Caco-2 (cell line): ENCODE measurements at regions not wholly inside any gene's neighbourhood (a gene's known extent, or its start where the extent isn't known, plus 50 kb on each side); places are given as distances from the start of the nearest gene placed in this dataset.

ENCODE experiments used
- BruUV-seq: library from RNA; stranded (reverse); fragments of 400-500 nt; replicated peaks from 2 replicates; lab custom pipeline; 2021; lab: Mats Ljungman, UMichigan
- CTCF ChIA-PET: fragments of 300-600 bp; sonication (Branson Sonifier 250); formaldehyde crosslinking; loops from one replicate; lab custom pipeline; 2022; ENCODE audit warnings: antibody characterized with exemption; lab: Charles Lee
- POLR2A ChIA-PET: fragments of 300-600 bp; sonication (Branson Sonifier 250); formaldehyde crosslinking; loops from one replicate; lab custom pipeline; 2022; ENCODE audit warnings: antibody characterized with exemption; lab: Charles Lee
- DNase-seq, 2 experiments: peaks; one replicate each; pipeline versions ENCODE4 v3.0.0 to v3.0.0-alpha.2; 2020 to 2022
- H3K27me3 ChIP-seq: replicated peaks from 2 replicates; pipeline ENCODE4 v1.6.0; 2011; ENCODE audit warnings: low read length; ENCODE audit not compliant: control insufficient read depth, insufficient read depth
- H3K36me3 ChIP-seq: 2 replicates; pipeline ENCODE4 v1.5.1; 2011; ENCODE audit warnings: low read length; ENCODE audit not compliant: control insufficient read depth, insufficient read depth
- H3K4me1 ChIP-seq: fragments of 250-450 bp; sonication (Bioruptor Pico); 2 replicates; pipeline ENCODE4 v1.5.1; 2020; ENCODE audit warnings: mild to moderate bottlenecking
- H3K4me3 ChIP-seq: 2 replicates; pipeline ENCODE4 v1.5.1; 2011; ENCODE audit warnings: low read depth, mild to moderate bottlenecking, control low read depth, low read length
- H3K9me3 ChIP-seq: fragments of 250-450 bp; sonication (Bioruptor Pico); 2 replicates; pipeline ENCODE4 v1.5.1; 2020; ENCODE audit warnings: mild to moderate bottlenecking, moderate library complexity
- H3K27ac Mint-ChIP-seq: one replicate; pipeline ENCODE4 v1.8.0; 2022; ENCODE audit warnings: mixed read lengths; ENCODE audit not compliant: unreplicated experiment
- H3K27me3 Mint-ChIP-seq: one replicate; pipeline ENCODE4 v1.8.0; 2022; ENCODE audit warnings: mixed read lengths; ENCODE audit not compliant: insufficient read depth, unreplicated experiment
- H3K36me3 Mint-ChIP-seq: one replicate; pipeline ENCODE4 v1.8.0; 2022; ENCODE audit warnings: mild to moderate bottlenecking, mixed read lengths; ENCODE audit not compliant: insufficient read depth, unreplicated experiment
- H3K4me1 Mint-ChIP-seq: one replicate; pipeline ENCODE4 v1.8.0; 2022; ENCODE audit warnings: low read depth, mixed read lengths; ENCODE audit not compliant: unreplicated experiment
- H3K4me3 Mint-ChIP-seq: one replicate; pipeline ENCODE4 v1.8.0; 2022; ENCODE audit warnings: mild to moderate bottlenecking, moderate library complexity, mixed read lengths; ENCODE audit not compliant: unreplicated experiment
- H3K9me3 Mint-ChIP-seq: one replicate; pipeline ENCODE4 v1.8.0; 2022; ENCODE audit warnings: mixed read lengths; ENCODE audit not compliant: unreplicated experiment
- intact Hi-C: fragments of 100-400 bp; cut with micrococcal nuclease; formaldehyde crosslinking; loops from one replicate; pipeline ENCODE4 v1.10.0; 2022; ENCODE audit not compliant: unreplicated experiment
- TF ChIP-seq, protein P1 (sequence below), 2 experiments: fragments of 200-600 bp in 1 of 2; IDR thresholded peaks; 1 replicate in 1 of 2; 2 replicates in 1 of 2; pipeline versions ENCODE4 v1.5.1 to v1.8.0; 2011 to 2022; ENCODE audit warnings: antibody characterized with exemption in 1 of 2, control low read depth in 1 of 2, inconsistent platforms in 1 of 2, low read depth in 1 of 2, low read length in 1 of 2, mild to moderate bottlenecking in 1 of 2, moderate library complexity in 1 of 2; ENCODE audit not compliant: insufficient read depth in 1 of 2, severe bottlenecking in 1 of 2, unreplicated experiment in 1 of 2

DNA sequence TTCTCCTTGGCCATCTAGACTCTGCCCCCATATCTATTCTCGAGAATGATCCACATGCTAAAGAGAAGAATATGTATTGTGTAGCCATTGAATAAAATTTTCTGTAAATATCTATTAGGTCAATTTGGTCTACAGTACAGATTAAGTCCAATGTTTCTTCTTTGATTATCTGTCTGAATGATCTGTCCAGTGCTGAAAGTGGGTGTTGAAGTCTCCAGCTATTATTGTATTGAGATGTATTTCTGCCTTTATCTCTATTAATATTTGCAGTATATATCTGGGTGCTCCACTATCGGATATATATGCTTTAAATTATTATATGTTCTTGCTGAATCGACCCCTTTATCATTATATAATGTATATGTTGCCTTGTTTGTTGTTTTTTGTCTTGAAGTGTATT, 384.9 kb upstream of the ROBO1 start:
- Mint-ChIP-seq H3K27me3 (no peaks in the 10 kb centered on the region), H3K4me3 (no peak overlapping the region)

GRCh38 chr3:80142714-80143113, 374.9 kb upstream of the ROBO1 start:
- Histone ChIP-seq H3K4me3 (no peak overlapping the region), H3K36me3 (no peaks in the 10 kb centered on the region), H3K27me3 (no peaks in the 10 kb centered on the region), H3K9me3 (no peaks in the 10 kb centered on the region), H3K4me1 (no peaks in the 10 kb centered on the region)
- TF ChIP-seq, protein P1, sequence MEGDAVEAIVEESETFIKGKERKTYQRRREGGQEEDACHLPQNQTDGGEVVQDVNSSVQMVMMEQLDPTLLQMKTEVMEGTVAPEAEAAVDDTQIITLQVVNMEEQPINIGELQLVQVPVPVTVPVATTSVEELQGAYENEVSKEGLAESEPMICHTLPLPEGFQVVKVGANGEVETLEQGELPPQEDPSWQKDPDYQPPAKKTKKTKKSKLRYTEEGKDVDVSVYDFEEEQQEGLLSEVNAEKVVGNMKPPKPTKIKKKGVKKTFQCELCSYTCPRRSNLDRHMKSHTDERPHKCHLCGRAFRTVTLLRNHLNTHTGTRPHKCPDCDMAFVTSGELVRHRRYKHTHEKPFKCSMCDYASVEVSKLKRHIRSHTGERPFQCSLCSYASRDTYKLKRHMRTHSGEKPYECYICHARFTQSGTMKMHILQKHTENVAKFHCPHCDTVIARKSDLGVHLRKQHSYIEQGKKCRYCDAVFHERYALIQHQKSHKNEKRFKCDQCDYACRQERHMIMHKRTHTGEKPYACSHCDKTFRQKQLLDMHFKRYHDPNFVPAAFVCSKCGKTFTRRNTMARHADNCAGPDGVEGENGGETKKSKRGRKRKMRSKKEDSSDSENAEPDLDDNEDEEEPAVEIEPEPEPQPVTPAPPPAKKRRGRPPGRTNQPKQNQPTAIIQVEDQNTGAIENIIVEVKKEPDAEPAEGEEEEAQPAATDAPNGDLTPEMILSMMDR (IDR thresholded peaks at IDR 0.05; ENCODE audit: insufficient read depth in 1 of 2, low read depth in 1 of 2, low read length in 1 of 2, severe bottlenecking in 1 of 2, unreplicated experiment in 1 of 2): no peak
- Mint-ChIP-seq H3K9me3 (no peaks in the 10 kb centered on the region), H3K4me3 (no peak overlapping the region), H3K36me3 (no peaks in the 10 kb centered on the region), H3K4me1 (no peaks in the 10 kb centered on the region), H3K27ac (no peak overlapping the region), H3K27me3 (peaks cover 4% of the 10 kb centered on the region)
- POLR2A ChIA-PET: no interaction called here
- no peak for DNase-seq
- no TSS peak for BruUV-seq
- CTCF ChIA-PET: no interaction called here
- intact Hi-C loops: no loop called here

More for the DNA sequence above, 384.9 kb upstream of the ROBO1 start:
- POLR2A ChIA-PET: no interaction called here
- Mint-ChIP-seq H3K9me3 (no peaks in the 10 kb centered on the region), H3K4me1 (no peaks in the 10 kb centered on the region), H3K27ac (no peak overlapping the region), H3K36me3 (no peaks in the 10 kb centered on the region)
- Histone ChIP-seq H3K4me3 (no peak overlapping the region), H3K9me3 (no peaks in the 10 kb centered on the region), H3K4me1 (no peaks in the 10 kb centered on the region), H3K36me3 (no peaks in the 10 kb centered on the region), H3K27me3 (no peaks in the 10 kb centered on the region)
- no TSS peak for BruUV-seq
- intact Hi-C loops: loop anchor here (5.0 kb wide), 1 partner anchor 630 kb away; no protein-coding TSS in a partner anchor
- TF ChIP-seq, protein P1 (IDR thresholded peaks at IDR 0.05; ENCODE audit: insufficient read depth in 1 of 2, low read depth in 1 of 2, low read length in 1 of 2, severe bottlenecking in 1 of 2, unreplicated experiment in 1 of 2): no peak
- DNase-seq: no peak
- CTCF ChIA-PET: no interaction called here

DNA sequence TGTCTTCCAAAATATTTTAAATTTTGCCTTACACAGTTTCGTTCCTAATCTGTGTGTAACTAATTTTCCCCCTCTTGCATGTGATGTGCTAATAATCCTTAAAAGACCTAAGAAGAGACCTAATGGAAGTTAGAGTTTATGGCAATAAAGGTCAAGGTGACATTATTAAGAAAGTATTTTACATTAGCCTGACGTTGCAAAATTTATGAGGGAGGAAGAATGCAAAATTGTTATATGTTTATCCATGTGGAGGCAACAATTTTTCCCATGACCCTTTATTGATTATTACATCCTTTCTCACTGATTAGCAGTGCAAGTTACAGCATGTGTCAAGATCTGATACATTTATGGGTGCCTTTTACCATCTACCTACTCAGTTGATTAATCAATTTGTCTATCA, 373.8 kb upstream of the ROBO1 start:
- no peak overlapping the region for H3K4me3 Mint-ChIP-seq
- TF ChIP-seq, protein P1 (IDR thresholded peaks at IDR 0.05; ENCODE audit: insufficient read depth in 1 of 2, low read depth in 1 of 2, low read length in 1 of 2, severe bottlenecking in 1 of 2, unreplicated experiment in 1 of 2): no peak
- no peaks in the 10 kb centered on the region for H3K27me3 ChIP-seq
- H3K4me1 ChIP-seq: no peaks in the 10 kb centered on the region
- intact Hi-C loops: no loop called here
- no peak overlapping the region for H3K4me3 ChIP-seq
- ChIA-PET POLR2A (no interaction called here), CTCF (no interaction called here)
- H3K27me3 Mint-ChIP-seq: peaks cover 4% of the 10 kb centered on the region
- no peaks in the 10 kb centered on the region for H3K9me3 ChIP-seq
- H3K36me3 ChIP-seq: no peaks in the 10 kb centered on the region
- no TSS peak for BruUV-seq
- H3K27ac Mint-ChIP-seq: no peak overlapping the region
- H3K36me3 Mint-ChIP-seq: no peaks in the 10 kb centered on the region
- H3K4me1 Mint-ChIP-seq: no peaks in the 10 kb centered on the region
- H3K9me3 Mint-ChIP-seq: no peaks in the 10 kb centered on the region
- DNase-seq: no peak
